Thoracic aorta (tissue), 2 donors: ENCODE measurements at regions not wholly inside any gene's neighbourhood (a gene's known extent, or its start where the extent isn't known, plus 50 kb on each side); places are given as distances from the start of the nearest gene placed in this dataset.
A peak's percentile ranks its signal among the peaks of the same experiment; 100 is the strongest.

Source experiments
- ATAC-seq: fragments of 150-250 bp; one replicate; pipeline ENCODE4 v1.8.0; 2017; ENCODE audit warnings: low read depth; ENCODE audit not compliant: insufficient number of reproducible peaks, low FRiP score
- DNase-seq: peaks from one replicate; pipeline ENCODE4 v3.0.0-alpha.2; 2020; ENCODE audit warnings: low spot score
- H3K27ac ChIP-seq, 2 donors: fragments of 200-600 bp; sonication (generic); 1 replicate in 1 of 2; 2 replicates in 1 of 2; pipeline ENCODE4 v1.5.1; 2016; ENCODE audit warnings: mild to moderate bottlenecking in 2 of 2, moderate library complexity in 2 of 2
- H3K27me3 ChIP-seq: fragments of 200-600 bp; sonication (generic); replicated peaks from 2 replicates; pipeline ENCODE4 v1.6.0; 2016; ENCODE audit warnings: mild to moderate bottlenecking; ENCODE audit not compliant: insufficient read depth
- H3K36me3 ChIP-seq: fragments of 200-600 bp; sonication (generic); one replicate; pipeline ENCODE4 v1.5.1; 2016
- H3K4me1 ChIP-seq, 2 donors: fragments of 200-600 bp; sonication (generic); 1 replicate in 1 of 2; 2 replicates in 1 of 2; pipeline versions ENCODE4 v1.5.1 to v1.6.0; 2016; ENCODE audit warnings: low read depth in 2 of 2, mild to moderate bottlenecking in 1 of 2; ENCODE audit not compliant: control insufficient read depth in 1 of 2
- H3K4me3 ChIP-seq: fragments of 200-600 bp; sonication (generic); 2 replicates; pipeline ENCODE4 v1.5.1; 2016; ENCODE audit warnings: mild to moderate bottlenecking
- H3K9me3 ChIP-seq: fragments of 200-600 bp; sonication (generic); 2 replicates; pipeline ENCODE4 v1.5.1; 2016
- CTCF ChIP-seq: fragments of 200-600 bp; sonication (generic); IDR thresholded peaks from one replicate; pipeline ENCODE4 v1.5.1; 2019; ENCODE audit warnings: antibody characterized with exemption

GRCh38 chr2:226660526-226660925 lies 139.1 kb downstream of the IRS1 start:
- H3K9me3 ChIP-seq, result no peaks in the 10 kb centered on the region
- H3K4me1 ChIP-seq, result peaks cover 27 to 54% of the 10 kb centered on the region in 2 donors
- H3K4me3 ChIP-seq, result no peak overlapping the region
- DNase-seq (peak; percentile 50), ATAC-seq (peak; percentile 81)
- H3K27ac ChIP-seq, result peak overlapping the region; percentile 75 to 80
- H3K27me3 ChIP-seq, result no peaks in the 10 kb centered on the region
- TF ChIP-seq CTCF, result no peak
- no peaks in the 10 kb centered on the region for H3K36me3 ChIP-seq

DNA sequence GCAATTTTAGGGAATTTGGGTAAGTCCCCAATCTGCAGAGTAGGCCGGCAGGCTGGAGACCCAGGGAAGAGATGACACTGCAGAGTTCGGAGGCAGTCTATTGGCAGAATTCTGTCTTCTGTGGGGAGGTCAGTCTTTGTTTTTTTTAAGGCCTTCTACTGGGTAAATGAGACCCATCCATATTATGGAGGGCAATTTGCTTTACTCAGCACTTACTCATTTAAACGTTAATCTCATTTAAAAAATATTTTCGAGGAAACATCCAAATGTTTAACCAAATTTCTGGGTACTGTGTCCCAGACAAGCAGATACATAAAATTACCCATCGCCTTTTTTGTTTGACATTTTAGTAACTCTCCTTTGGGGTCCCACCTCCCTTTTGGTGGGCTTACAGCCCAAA lies 139.5 kb downstream of the IRS1 start:
- H3K27me3 ChIP-seq, result no peaks in the 10 kb centered on the region
- H3K36me3 ChIP-seq, result no peaks in the 10 kb centered on the region
- H3K4me3 ChIP-seq, result no peak overlapping the region
- peaks cover 27 to 54% of the 10 kb centered on the region in 2 donors for H3K4me1 ChIP-seq
- DNase-seq (no peak), ATAC-seq (no peak)
- H3K9me3 ChIP-seq, result no peaks in the 10 kb centered on the region
- H3K27ac ChIP-seq, result peak overlapping the region; percentile 75 to 80
- no peak for TF ChIP-seq CTCF

- TF ChIP-seq CTCF, result no peak
- DNase-seq (no peak), ATAC-seq (no peak)
- Histone ChIP-seq H3K4me3 (no peak overlapping the region), H3K9me3 (no peaks in the 10 kb centered on the region), H3K36me3 (no peaks in the 10 kb centered on the region), H3K27ac (peak overlapping the region; percentile 40 to 75), H3K4me1 (peaks cover 27 to 54% of the 10 kb centered on the region in 2 donors), H3K27me3 (no peaks in the 10 kb centered on the region)
These were observed 140.2 kb downstream of the IRS1 start for GRCh38 chr2:226659410-226659809.

DNA sequence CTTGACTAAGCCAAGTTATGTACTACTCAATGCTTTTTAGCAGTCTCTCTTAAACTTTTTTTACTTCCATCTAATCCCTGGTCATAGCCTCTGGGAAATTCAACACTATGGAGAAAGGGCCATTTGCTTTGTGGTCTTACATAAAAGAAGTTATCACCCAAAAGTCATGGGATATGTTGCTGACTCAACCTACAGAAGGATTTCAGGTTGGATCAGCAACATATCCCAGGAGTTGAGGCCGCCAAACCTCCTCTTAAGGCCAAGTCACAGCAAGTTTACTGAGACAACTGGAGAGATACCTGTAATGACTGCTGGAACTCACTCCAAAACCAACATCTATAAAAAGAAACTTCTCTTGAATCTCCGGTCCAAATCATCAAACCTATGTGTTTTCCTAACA lies 141.1 kb downstream of the IRS1 start:
- no peak overlapping the region for H3K4me3 ChIP-seq
- H3K27me3 ChIP-seq, result no peaks in the 10 kb centered on the region
- H3K4me1 ChIP-seq, result peaks cover 27 to 52% of the 10 kb centered on the region in 2 donors
- TF ChIP-seq CTCF, result no peak
- no peaks in the 10 kb centered on the region for H3K9me3 ChIP-seq
- H3K36me3 ChIP-seq, result no peaks in the 10 kb centered on the region
- H3K27ac ChIP-seq, result peak overlapping the region; percentile 40 to 75
- DNase-seq (no peak), ATAC-seq (no peak)

DNA sequence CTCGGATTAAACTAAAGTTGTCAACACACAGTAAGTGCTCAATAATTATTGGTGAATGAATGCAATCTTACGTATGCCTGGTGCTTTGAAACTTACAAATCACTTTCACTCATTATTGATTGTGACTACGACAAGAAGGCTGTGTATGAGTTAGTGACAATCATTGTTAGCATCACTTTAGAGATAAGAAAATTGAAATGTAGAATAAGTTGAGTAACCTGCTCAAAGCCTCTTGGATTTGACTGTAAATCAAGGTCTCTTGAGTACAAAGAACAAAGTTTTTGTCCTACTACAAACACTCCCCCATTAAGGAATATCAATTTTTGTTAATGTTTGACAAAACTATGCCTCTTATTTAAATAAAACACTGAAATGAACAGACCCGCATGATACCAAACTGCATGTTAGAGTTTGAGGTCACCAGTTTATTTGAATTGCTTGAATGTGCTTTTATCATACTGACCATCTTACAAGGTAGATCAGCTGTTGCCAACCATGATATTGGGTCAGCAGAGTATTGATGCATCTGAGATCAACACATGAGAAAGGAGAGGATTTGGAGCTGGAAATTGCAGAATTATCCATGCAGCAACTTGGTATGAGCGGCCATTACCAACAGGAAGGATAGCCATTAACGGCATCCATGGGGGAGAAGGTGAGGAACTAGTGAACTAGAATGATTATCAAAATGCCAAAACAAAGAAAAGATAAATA lies 142.1 kb downstream of the IRS1 start:
- no peak overlapping the region for H3K27ac ChIP-seq
- no peak overlapping the region for H3K4me3 ChIP-seq
- no peak for TF ChIP-seq CTCF
- H3K4me1 ChIP-seq, result peaks cover 25 to 41% of the 10 kb centered on the region in 2 donors
- DNase-seq (no peak), ATAC-seq (no peak)
- no peaks in the 10 kb centered on the region for H3K36me3 ChIP-seq
- no peaks in the 10 kb centered on the region for H3K9me3 ChIP-seq
- H3K27me3 ChIP-seq, result no peaks in the 10 kb centered on the region
